CD4-positive, CD25-positive, alpha-beta regulatory T cell (primary cell): ENCODE measurements at regions not wholly inside any gene's neighbourhood (a gene's known extent, or its start where the extent isn't known, plus 50 kb on each side); places are given as distances from the start of the nearest gene placed in this dataset.
"Not testable (repeated sequence)": the region's sequence is repeated elsewhere in the genome, so short reads cannot be mapped to it uniquely, and the experiment has no call there.

Experiments
- ATAC-seq, 2 donors: fragments of 150-1000 bp; cut with Tn5 transposase; one replicate each; pipeline ENCODE4 v1.10.0; 2021; ENCODE audit warnings: low read depth in 2 of 2, moderate number of reproducible peaks in 2 of 2, moderate library complexity in 1 of 2
- DNase-seq, 3 donors: peaks; one replicate each; pipeline versions ENCODE4 v3.0.0 to v3.0.0-alpha.2; 2012 to 2022; ENCODE audit warnings: mixed read lengths in 1 of 3
- H3K27ac ChIP-seq: one replicate; pipeline ENCODE4 v1.7.0; 2013; ENCODE audit warnings: mild to moderate bottlenecking, low read length; ENCODE audit not compliant: insufficient read depth, poor library complexity, severe bottlenecking
- H3K27me3 ChIP-seq: one replicate; pipeline ENCODE4 v1.7.0; 2013; ENCODE audit warnings: low read length; ENCODE audit not compliant: control insufficient read depth, insufficient read depth
- H3K36me3 ChIP-seq: one replicate; pipeline ENCODE4 v1.7.0; 2013; ENCODE audit warnings: mild to moderate bottlenecking, low read length, moderate library complexity; ENCODE audit not compliant: control insufficient read depth, insufficient read depth
- H3K4me1 ChIP-seq: 2 replicates; pipeline ENCODE4 v1.7.0; 2013; ENCODE audit warnings: mild to moderate bottlenecking, low read length; ENCODE audit not compliant: insufficient read depth, control insufficient read depth, poor library complexity, severe bottlenecking
- H3K4me3 ChIP-seq: one replicate; pipeline ENCODE4 v1.7.0; 2013; ENCODE audit warnings: low read depth, mild to moderate bottlenecking, low read length, moderate library complexity
- H3K9me3 ChIP-seq, 2 experiments: 1 replicate in 1 of 2; 2 replicates in 1 of 2; pipeline ENCODE4 v1.7.0; 2013; ENCODE audit warnings: low read length in 2 of 2, mild to moderate bottlenecking in 1 of 2, moderate library complexity in 1 of 2; ENCODE audit not compliant: control insufficient read depth in 2 of 2
- H3K27ac Mint-ChIP-seq, 3 donors: one replicate each; pipeline ENCODE4 v1.8.0; 2020 to 2022; ENCODE audit warnings: mild to moderate bottlenecking in 3 of 3, mixed read lengths in 3 of 3, moderate library complexity in 2 of 3
- H3K27me3 Mint-ChIP-seq: one replicate; pipeline ENCODE4 v1.8.0; 2022; ENCODE audit warnings: mild to moderate bottlenecking, mixed read lengths
- H3K36me3 Mint-ChIP-seq: one replicate; pipeline ENCODE4 v1.8.0; 2020; ENCODE audit warnings: mixed read lengths
- H3K4me1 Mint-ChIP-seq, 4 donors: one replicate each; pipeline ENCODE4 v1.8.0; 2020 to 2022; ENCODE audit warnings: mixed read lengths in 4 of 4, mild to moderate bottlenecking in 1 of 4
- H3K4me3 Mint-ChIP-seq, 4 donors: one replicate each; pipeline ENCODE4 v1.8.0; 2020 to 2022; ENCODE audit warnings: mild to moderate bottlenecking in 4 of 4, mixed read lengths in 4 of 4, moderate library complexity in 3 of 4
- H3K9me3 Mint-ChIP-seq, 7 donors: one replicate each; pipeline ENCODE4 v1.8.0; 2020 to 2022; ENCODE audit warnings: mixed read lengths in 7 of 7, mild to moderate bottlenecking in 3 of 7, moderate library complexity in 2 of 7

DNA sequence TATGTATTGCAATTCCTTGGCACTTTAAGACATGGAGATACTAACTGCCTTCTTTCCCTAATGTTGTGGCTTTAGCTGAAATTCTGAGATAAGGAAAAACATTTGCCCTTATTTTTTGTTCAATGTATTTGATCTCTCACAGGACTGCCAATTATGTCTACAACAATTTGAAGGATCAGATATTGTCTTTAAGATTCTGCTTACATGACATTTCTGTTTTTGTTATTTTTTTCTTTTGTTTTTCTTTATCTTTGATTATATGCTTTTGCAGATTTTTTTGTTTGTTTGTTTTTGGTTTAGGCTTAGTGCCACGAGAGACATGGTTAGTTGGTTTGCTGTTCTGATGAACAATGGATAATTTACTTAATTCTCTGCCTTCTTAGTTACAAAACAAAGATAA lies 303.3 kb downstream of the TECRL start:
- Mint-ChIP-seq H3K9me3 (peaks cover 0 to 32% (median 3%) of the 10 kb centered on the region in 7 donors), H3K27me3 (no peaks in the 10 kb centered on the region), H3K36me3 (no peaks in the 10 kb centered on the region), H3K4me1 (no peaks in the 10 kb centered on the region), H3K27ac (no peak overlapping the region), H3K4me3 (no peak overlapping the region)
- Histone ChIP-seq H3K27me3 (no peaks in the 10 kb centered on the region), H3K36me3 (no peaks in the 10 kb centered on the region), H3K9me3 (peaks cover 0 to 6% of the 10 kb centered on the region in 2 experiments), H3K4me1 (no peaks in the 10 kb centered on the region), H3K4me3 (no peak overlapping the region), H3K27ac (no peak overlapping the region)
- no peak for ATAC-seq
- no peak for DNase-seq

DNA sequence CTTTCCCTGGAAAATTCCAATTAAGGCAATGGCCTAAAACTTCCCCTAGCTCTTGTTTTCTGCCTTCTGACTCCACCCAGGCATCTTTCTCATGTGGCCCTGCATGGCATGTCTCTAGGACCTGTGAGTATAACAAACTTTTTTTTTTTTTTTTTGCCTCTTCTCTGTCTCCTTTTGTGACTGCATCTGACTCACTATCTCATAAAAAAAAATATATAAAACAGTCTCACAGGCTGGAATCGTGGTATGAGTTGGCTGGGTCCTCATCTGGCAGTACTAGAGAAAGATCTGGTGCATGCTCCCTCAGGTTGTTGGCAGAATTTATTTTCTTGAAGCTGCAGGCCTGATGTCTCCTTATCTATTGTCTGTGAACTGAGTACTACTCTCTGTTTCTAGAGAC lies 313.9 kb downstream of the TECRL start:
- Histone ChIP-seq H3K4me1 (no peaks in the 10 kb centered on the region), H3K27me3 (no peaks in the 10 kb centered on the region), H3K9me3 (peaks cover 0 to 11% of the 10 kb centered on the region in 2 experiments), H3K4me3 (no peak overlapping the region), H3K27ac (no peak overlapping the region), H3K36me3 (no peaks in the 10 kb centered on the region)
- no peak for DNase-seq
- H3K9me3 Mint-ChIP-seq, result peaks cover under 1 to 13% (median 4%) of the 10 kb centered on the region in 7 donors
- no peak overlapping the region for H3K4me3 Mint-ChIP-seq
- H3K27ac Mint-ChIP-seq, result no peak overlapping the region
- H3K4me1 Mint-ChIP-seq, result no peaks in the 10 kb centered on the region
- no peak for ATAC-seq
- no peaks in the 10 kb centered on the region for H3K27me3 Mint-ChIP-seq
- H3K36me3 Mint-ChIP-seq, result no peaks in the 10 kb centered on the region

GRCh38 chr4:64079316-64079715 lies 329.9 kb downstream of the TECRL start:
- Mint-ChIP-seq H3K27me3 (no peaks in the 10 kb centered on the region), H3K9me3 (peaks cover 0 to 18% (median 4%) of the 10 kb centered on the region in 7 donors), H3K4me1 (no peaks in the 10 kb centered on the region), H3K27ac (no peak overlapping the region), H3K36me3 (no peaks in the 10 kb centered on the region), H3K4me3 (no peak overlapping the region)
- Histone ChIP-seq H3K4me3 (no peak overlapping the region), H3K27me3 (no peaks in the 10 kb centered on the region), H3K27ac (no peak overlapping the region), H3K9me3 (peaks cover 0 to 2% of the 10 kb centered on the region in 2 experiments), H3K4me1 (no peaks in the 10 kb centered on the region), H3K36me3 (no peaks in the 10 kb centered on the region)
- ATAC-seq, result no peak
- no peak for DNase-seq

DNA sequence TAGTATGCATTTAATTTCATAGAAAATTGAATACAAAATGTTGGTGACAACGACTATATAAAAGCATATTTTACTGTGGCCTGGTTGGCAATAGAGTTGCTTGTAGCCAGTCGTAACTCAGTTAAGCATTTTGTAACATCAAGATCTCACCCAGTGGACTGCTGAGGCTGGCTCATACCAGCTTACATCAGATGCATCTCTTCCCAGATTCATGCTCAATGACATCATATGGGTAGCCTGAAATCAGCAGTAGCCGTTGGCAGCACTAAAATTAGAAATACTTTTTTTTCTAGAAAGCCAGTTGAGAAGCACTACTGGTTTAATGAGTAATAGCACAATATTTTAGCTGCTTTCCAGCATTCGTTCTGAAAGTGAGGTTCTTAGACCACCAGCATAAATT lies 341.2 kb downstream of the TECRL start:
- Mint-ChIP-seq H3K4me3 (no peak overlapping the region), H3K9me3 (peaks cover 0 to 18% (median 4%) of the 10 kb centered on the region in 7 donors), H3K27ac (no peak overlapping the region), H3K36me3 (no peaks in the 10 kb centered on the region), H3K27me3 (no peaks in the 10 kb centered on the region), H3K4me1 (no peaks in the 10 kb centered on the region)
- no peaks in the 10 kb centered on the region for H3K4me1 ChIP-seq
- peaks cover 0 to 8% of the 10 kb centered on the region in 2 experiments for H3K9me3 ChIP-seq
- H3K4me3 ChIP-seq, result no peak overlapping the region
- no peak for ATAC-seq
- no peak overlapping the region for H3K27ac ChIP-seq
- H3K27me3 ChIP-seq, result no peaks in the 10 kb centered on the region
- no peak for DNase-seq
- no peaks in the 10 kb centered on the region for H3K36me3 ChIP-seq

- H3K4me3 ChIP-seq, result no peak overlapping the region
- no peak for ATAC-seq
- Mint-ChIP-seq H3K27me3 (no peaks in the 10 kb centered on the region), H3K4me3 (no peak overlapping the region), H3K4me1 (no peaks in the 10 kb centered on the region), H3K27ac (no peak overlapping the region), H3K9me3 (peaks cover 0 to 9% (median 2%) of the 10 kb centered on the region in 7 donors), H3K36me3 (no peaks in the 10 kb centered on the region)
- H3K36me3 ChIP-seq, result no peaks in the 10 kb centered on the region
- H3K27me3 ChIP-seq, result no peaks in the 10 kb centered on the region
- no peak overlapping the region for H3K27ac ChIP-seq
- DNase-seq, result no peak
- no peaks in the 10 kb centered on the region for H3K4me1 ChIP-seq
- peaks cover 0 to 2% of the 10 kb centered on the region in 2 experiments for H3K9me3 ChIP-seq
Measured at GRCh38 chr4:64062991-64063390, 346.3 kb downstream of the TECRL start.

DNA sequence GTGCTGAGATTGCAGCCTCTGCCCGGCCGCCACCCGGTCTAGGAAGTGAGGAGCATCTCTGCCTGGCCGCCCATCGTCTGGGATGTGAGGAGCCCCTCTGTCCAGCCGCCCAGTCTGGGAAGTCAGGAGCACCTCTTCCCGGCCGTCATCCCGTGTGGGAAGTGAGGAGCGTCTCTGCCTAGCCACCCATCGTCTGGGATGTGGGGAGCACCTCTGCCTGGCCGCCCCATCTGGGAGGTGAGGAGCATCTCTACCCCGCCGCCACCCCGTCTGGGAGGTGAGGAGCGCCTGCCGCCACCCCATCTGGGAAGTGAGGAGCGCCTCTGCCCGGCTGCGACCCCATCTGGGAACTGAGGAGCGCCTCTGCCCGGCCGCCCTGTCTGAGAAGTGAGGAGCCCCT lies 372.2 kb downstream of the TECRL start:
- not testable (repeated sequence) for H3K27me3 ChIP-seq, ATAC-seq, H3K36me3 ChIP-seq, H3K4me3 Mint-ChIP-seq, H3K9me3 ChIP-seq, H3K27ac ChIP-seq, H3K36me3 Mint-ChIP-seq, H3K27me3 Mint-ChIP-seq, H3K4me1 Mint-ChIP-seq, DNase-seq, H3K4me3 ChIP-seq, H3K4me1 ChIP-seq, H3K27ac Mint-ChIP-seq
- peaks cover 0 to 21% (median 8%) of the 10 kb centered on the region in 7 donors for H3K9me3 Mint-ChIP-seq

GRCh38 chr4:64022560-64022959 lies 386.7 kb downstream of the TECRL start:
- no peak overlapping the region for H3K27ac ChIP-seq
- H3K4me3 ChIP-seq, result no peak overlapping the region
- H3K27me3 Mint-ChIP-seq, result no peaks in the 10 kb centered on the region
- no peak overlapping the region for H3K4me3 Mint-ChIP-seq
- no peaks in the 10 kb centered on the region for H3K4me1 ChIP-seq
- no peaks in the 10 kb centered on the region for H3K4me1 Mint-ChIP-seq
- no peaks in the 10 kb centered on the region for H3K27me3 ChIP-seq
- peaks cover 3 to 28% (median 16%) of the 10 kb centered on the region in 7 donors for H3K9me3 Mint-ChIP-seq
- peaks cover 0 to 10% of the 10 kb centered on the region in 2 experiments for H3K9me3 ChIP-seq
- no peak overlapping the region for H3K27ac Mint-ChIP-seq
- no peaks in the 10 kb centered on the region for H3K36me3 Mint-ChIP-seq
- DNase-seq (no peak), ATAC-seq (no peak)
- no peaks in the 10 kb centered on the region for H3K36me3 ChIP-seq

DNA sequence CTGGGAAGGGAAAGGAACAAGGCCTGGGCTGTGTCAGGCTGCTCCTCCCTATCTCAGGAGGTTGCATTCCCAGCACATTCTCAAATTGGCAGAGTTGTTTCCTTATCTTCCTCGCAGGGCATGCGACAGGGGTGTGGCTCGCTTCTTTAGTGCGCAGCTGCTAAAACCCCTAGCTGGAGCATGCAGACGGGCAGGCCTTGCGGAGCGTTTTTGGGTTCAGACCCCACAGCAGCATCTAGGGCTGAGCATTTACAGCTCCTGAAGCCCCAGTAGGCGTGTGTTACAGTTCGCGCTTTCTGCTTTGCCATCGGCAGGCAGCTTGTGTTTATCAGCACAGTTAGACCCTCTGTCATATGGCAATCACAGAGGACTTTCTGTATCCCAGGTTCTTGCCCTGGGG lies 392.4 kb downstream of the TECRL start:
- no peaks in the 10 kb centered on the region for H3K27me3 ChIP-seq
- no peak overlapping the region for H3K27ac ChIP-seq
- ATAC-seq (no peak), DNase-seq (no peak)
- H3K9me3 ChIP-seq, result peaks cover 0 to 11% of the 10 kb centered on the region in 2 experiments
- no peaks in the 10 kb centered on the region for H3K36me3 Mint-ChIP-seq
- H3K9me3 Mint-ChIP-seq, result peaks cover 0 to 31% (median 11%) of the 10 kb centered on the region in 7 donors
- peak overlapping the region in 1 of 3 donors; percentile 26 for H3K27ac Mint-ChIP-seq
- H3K4me1 Mint-ChIP-seq, result no peaks in the 10 kb centered on the region
- H3K27me3 Mint-ChIP-seq, result no peaks in the 10 kb centered on the region
- no peaks in the 10 kb centered on the region for H3K36me3 ChIP-seq
- H3K4me1 ChIP-seq, result no peaks in the 10 kb centered on the region
- H3K4me3 ChIP-seq, result no peak overlapping the region
- H3K4me3 Mint-ChIP-seq, result no peak overlapping the region
